ENCODE measurements at regions not wholly inside any gene's neighbourhood (a gene's known extent, or its start where the extent isn't known, plus 50 kb on each side); places are given as distances from the start of the nearest gene placed in this dataset.
A peak's percentile ranks its signal among the peaks of the same experiment; 100 is the strongest.
"Not testable (repeated sequence)": the region's sequence is repeated elsewhere in the genome, so short reads cannot be mapped to it uniquely, and the experiment has no call there.

DNA sequence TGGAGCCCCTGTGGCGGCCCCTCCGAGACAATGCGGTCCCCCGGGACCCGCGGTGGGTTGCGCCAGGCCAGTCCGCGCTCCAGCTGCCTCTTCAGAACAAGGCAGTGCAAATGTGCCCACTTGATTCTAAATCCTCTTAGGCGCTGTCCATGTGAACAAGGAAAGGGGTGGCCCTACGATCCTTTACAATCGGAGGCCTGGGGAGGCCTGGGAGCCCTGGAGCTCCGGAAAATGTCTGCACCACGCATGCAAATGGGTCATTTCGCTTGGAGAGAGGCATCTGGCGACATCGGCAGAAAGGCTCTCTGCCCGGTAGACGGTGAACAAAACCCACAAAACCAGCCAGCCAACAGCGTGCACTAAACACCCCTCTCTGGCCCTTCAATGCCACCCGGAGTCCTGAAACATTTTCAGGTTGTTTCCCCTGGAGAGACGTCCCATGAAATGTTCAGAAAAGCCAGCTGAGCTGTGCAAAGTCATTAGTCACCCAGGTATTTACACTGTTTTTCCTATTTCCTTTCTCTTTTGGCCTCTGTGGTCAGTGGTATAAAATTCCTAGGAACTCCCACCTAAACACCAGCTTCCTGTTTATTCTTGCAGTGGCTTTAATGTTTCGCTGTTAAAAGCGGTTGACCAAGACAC lies 102.8 kb upstream of the ZNF438 start:
- Histone ChIP-seq H3K36me3 (no peaks in the 10 kb centered on the region), H3K4me1 (peaks cover 21 to 41% (median 32%) of the 10 kb centered on the region in 4 donors), H3K27me3 (no peaks in the 10 kb centered on the region), H3K27ac (replicated peaks in 1 of 4) (peak overlapping the region; percentile 78 to 88 (median 86)), H3K4me3 (peak overlapping the region; percentile 56 to 62 (median 60)), H3K9me3 (no peaks in the 10 kb centered on the region)
- DNase-seq (ENCODE audit: extremely low spot score): no peak
- intact Hi-C loops (cut with DNase I): loop anchor here (10.0 kb wide), 1 partner anchor 100 kb away; the partner anchor contains the start of gene ZNF438
- 13% methylated on average over 19 of the region's 24 CpGs for WGBS
- no peak for TF ChIP-seq POLR2A (IDR thresholded peaks at IDR 0.05; ENCODE audit: low read depth)
- no peak for TF ChIP-seq POLR2AphosphoS5 (IDR thresholded peaks at IDR 0.05)
- TF ChIP-seq CTCF (IDR thresholded peaks at IDR 0.05): no peak
- TF ChIP-seq EP300 (IDR thresholded peaks at IDR 0.05): no peak

DNA sequence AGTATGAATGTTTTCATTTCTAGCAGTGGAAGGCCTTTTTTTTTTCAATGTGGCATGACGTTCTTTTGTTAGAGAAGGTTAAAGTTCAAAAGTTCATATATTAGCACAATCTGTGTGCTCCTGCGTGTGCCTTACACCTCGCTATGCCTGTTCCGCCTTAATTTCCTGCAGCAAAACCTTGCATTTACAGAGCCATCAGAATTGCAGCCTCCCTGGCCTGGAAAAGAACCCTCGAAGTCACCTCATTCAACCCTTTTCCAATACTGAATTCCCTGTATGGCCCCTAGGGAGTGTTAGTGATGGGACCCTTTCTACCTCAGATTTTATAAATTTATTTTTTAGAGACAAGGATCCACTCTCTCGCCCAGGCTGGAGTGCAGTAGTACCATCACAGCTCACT lies 103.5 kb upstream of the ZNF438 start:
- no peaks in the 10 kb centered on the region for H3K36me3 ChIP-seq
- no peaks in the 10 kb centered on the region for H3K9me3 ChIP-seq
- no peaks in the 10 kb centered on the region for H3K27me3 ChIP-seq
- intact Hi-C loops (cut with DNase I): loop anchor here (10.0 kb wide), 1 partner anchor 100 kb away; the partner anchor contains the start of gene ZNF438
- no peak for TF ChIP-seq EP300 (IDR thresholded peaks at IDR 0.05)
- no peak for TF ChIP-seq POLR2A (IDR thresholded peaks at IDR 0.05; ENCODE audit: low read depth)
- TF ChIP-seq POLR2AphosphoS5 (IDR thresholded peaks at IDR 0.05): no peak
- TF ChIP-seq CTCF (IDR thresholded peaks at IDR 0.05): no peak
- WGBS: 85% methylated on average over 6 of the region's 6 CpGs
- no peak overlapping the region for H3K4me3 ChIP-seq
- H3K4me1 ChIP-seq: peaks cover 21 to 37% (median 28%) of the 10 kb centered on the region in 4 donors
- H3K27ac ChIP-seq (replicated peaks in 1 of 4): peak overlapping the region in 2 of 4 donors; percentile 86 to 88
- DNase-seq (ENCODE audit: extremely low spot score): no peak

DNA sequence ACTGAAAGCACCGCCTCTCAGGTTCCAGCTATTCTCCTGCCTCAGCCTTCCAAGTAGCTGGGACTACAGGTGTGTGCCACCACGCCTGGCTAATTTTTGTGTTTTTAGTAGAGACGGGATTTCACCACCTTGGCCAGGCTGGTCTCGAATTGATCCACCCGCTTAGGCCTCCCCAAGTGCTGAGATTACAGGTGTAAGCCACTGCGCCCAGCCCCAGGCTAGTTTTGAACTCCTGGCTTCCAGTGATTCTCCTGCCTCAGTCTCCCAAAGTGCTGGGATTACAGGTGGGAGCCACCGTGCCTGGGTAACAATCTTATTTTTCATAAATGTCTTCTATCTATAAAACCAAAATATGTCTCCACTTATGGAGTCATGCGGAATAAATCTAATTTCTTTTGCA lies 104.1 kb upstream of the ZNF438 start:
- intact Hi-C loops (cut with DNase I): loop anchor here (10.0 kb wide), 1 partner anchor 101 kb away; the partner anchor contains the start of gene ZNF438
- peak overlapping the region in 1 of 4 donors; percentile 88 for H3K27ac ChIP-seq (replicated peaks in 1 of 4)
- WGBS: 91% methylated on average over 8 of the region's 8 CpGs
- not testable (repeated sequence) for H3K4me3 ChIP-seq; DNase-seq (ENCODE audit: extremely low spot score); H3K27me3 ChIP-seq; H3K36me3 ChIP-seq; H3K9me3 ChIP-seq
- H3K4me1 ChIP-seq: peaks cover 21 to 37% (median 28%) of the 10 kb centered on the region in 4 donors

- Histone ChIP-seq H3K27ac (replicated peaks in 1 of 4) (peak overlapping the region in 1 of 4 donors; percentile 42), H3K27me3 (no peaks in the 10 kb centered on the region), H3K4me1 (peaks cover 21 to 37% (median 28%) of the 10 kb centered on the region in 4 donors), H3K36me3 (no peaks in the 10 kb centered on the region), H3K4me3 (no peak overlapping the region), H3K9me3 (no peaks in the 10 kb centered on the region)
- peak; percentile 37 for DNase-seq (ENCODE audit: extremely low spot score)
- no peak for TF ChIP-seq CTCF (IDR thresholded peaks at IDR 0.05)
- no peak for TF ChIP-seq POLR2AphosphoS5 (IDR thresholded peaks at IDR 0.05)
- no peak for TF ChIP-seq EP300 (IDR thresholded peaks at IDR 0.05)
- TF ChIP-seq POLR2A (IDR thresholded peaks at IDR 0.05; ENCODE audit: low read depth): no peak
- WGBS: 86% methylated on average over 4 of the region's 4 CpGs
- intact Hi-C loops (cut with DNase I): loop anchor here (10.0 kb wide), 1 partner anchor 102 kb away; the partner anchor contains the start of gene ZNF438
Observed at GRCh38 chr10:31136386-31136785, 104.7 kb upstream of the ZNF438 start.

DNA sequence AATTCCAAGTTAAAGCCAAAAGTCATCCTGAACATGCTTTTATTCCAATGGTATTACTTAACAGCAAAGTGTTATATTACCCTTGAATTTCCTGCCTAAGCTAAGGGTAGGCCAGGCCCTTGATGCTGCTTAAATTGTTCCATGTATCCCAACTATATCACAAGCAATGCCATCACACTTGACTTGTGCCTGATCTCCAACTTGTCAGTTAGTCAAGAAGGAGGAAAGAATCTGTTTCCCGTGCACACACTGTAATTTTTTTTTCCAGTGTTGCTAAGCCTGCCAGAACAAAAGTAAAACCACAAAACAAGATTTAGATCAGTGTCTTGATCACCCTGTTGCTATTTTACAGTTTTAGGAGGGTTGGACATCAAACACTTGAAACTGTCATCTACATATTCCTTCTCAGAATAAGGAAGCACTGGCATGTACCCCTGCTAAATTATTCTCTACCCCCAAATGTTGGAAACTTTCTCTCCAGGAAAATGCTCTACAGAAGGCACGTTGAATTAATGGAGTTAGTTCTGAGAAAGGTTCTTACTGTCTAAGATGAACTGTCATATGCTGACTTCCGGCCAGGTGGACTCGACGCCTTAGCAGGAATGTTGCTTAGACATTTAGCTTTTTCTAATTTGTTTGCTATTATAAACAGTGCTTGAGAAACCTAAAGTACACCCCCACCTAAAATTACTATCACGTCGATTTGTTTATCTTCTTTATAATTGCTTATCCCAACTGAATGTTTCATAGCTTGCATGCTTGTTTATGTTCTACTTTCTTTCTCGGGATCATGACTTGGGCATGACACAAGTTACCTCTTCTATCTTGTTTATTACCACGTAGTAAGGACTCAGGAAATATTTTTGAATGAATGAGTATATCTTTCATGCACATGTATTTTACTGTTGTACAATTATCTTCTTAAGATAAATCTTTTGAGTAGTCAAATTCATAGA lies 105.5 kb upstream of the ZNF438 start:
- Histone ChIP-seq H3K4me1 (peaks cover 21 to 37% (median 28%) of the 10 kb centered on the region in 4 donors), H3K4me3 (no peak overlapping the region), H3K27me3 (no peaks in the 10 kb centered on the region), H3K27ac (replicated peaks in 1 of 4) (peak overlapping the region in 2 of 4 donors; percentile 5 to 42), H3K9me3 (no peaks in the 10 kb centered on the region), H3K36me3 (no peaks in the 10 kb centered on the region)
- 41% methylated on average over 9 of the region's 9 CpGs for WGBS
- DNase-seq (ENCODE audit: extremely low spot score): peak; percentile 26
- TF ChIP-seq EP300 (IDR thresholded peaks at IDR 0.05) (no peak), CTCF (IDR thresholded peaks at IDR 0.05) (no peak), POLR2A (IDR thresholded peaks at IDR 0.05; ENCODE audit: low read depth) (no peak)
- intact Hi-C loops (cut with DNase I): loop anchor here (10.0 kb wide), 1 partner anchor 102 kb away; the partner anchor contains the start of gene ZNF438

Measured in esophagus muscularis mucosa (tissue), 4 donors.